HepG2 (cell line): ENCODE measurements at regions not wholly inside any gene's neighbourhood (a gene's known extent, or its start where the extent isn't known, plus 50 kb on each side); places are given as distances from the start of the nearest gene placed in this dataset.

ENCODE experiments used
- ATAC-seq: fragments of 200-7000 bp; cut with Tn5 transposase; 3 replicates; pipeline ENCODE4 v1.9.1; 2020; ENCODE audit warnings: mild to moderate bottlenecking, moderate library complexity
- BruUV-seq: library from RNA; stranded (reverse); fragments of 400-500 nt; replicated peaks from 2 replicates; lab custom pipeline; 2021; lab: Mats Ljungman, UMichigan
- CTCF ChIA-PET: fragments of 300-600 bp; formaldehyde crosslinking; extraction: SDS; loops from one replicate; lab custom pipeline; 2021; ENCODE audit warnings: low total read pairs, inconsistent platforms, low intra/inter-chr PET ratio; lab: Yijun Ruan, JAX
- POLR2A ChIA-PET: fragments of 350-600 bp; sonication (Branson Sonifier 250); formaldehyde crosslinking; loops from one replicate; lab custom pipeline; 2020; ENCODE audit warnings: antibody characterized with exemption, inconsistent platforms; lab: Yijun Ruan, JAX
- DNase-seq: peaks from one replicate; pipeline ENCODE4 v3.0.0-alpha.2; 2015; ENCODE audit warnings: low spot score
- FAIRE-seq: peaks from 3 replicates; lab custom pipeline; 2011; peaks lifted over from hg19 to GRCh38; lab: Jason Lieb, UNC
- H2AFZ ChIP-seq: one replicate; pipeline ENCODE4 v1.6.1; 2011; ENCODE audit warnings: low read length, inconsistent platforms
- H3K27ac ChIP-seq: fragments of 300-600 bp; 3 replicates; pipeline ENCODE4 v1.8.0; 2011; ENCODE audit warnings: mixed run types, mild to moderate bottlenecking, mixed read lengths, low read length, inconsistent platforms; ENCODE audit not compliant: insufficient read depth; ENCODE audit errors: extremely low read length
- H3K27me3 ChIP-seq, 2 experiments: fragments of 200-600 bp in 1 of 2; 2 replicates in 1 of 2; 3 replicates in 1 of 2; pipeline versions ENCODE4 v1.6.0 to v1.8.0; 2011; ENCODE audit warnings: low read length in 2 of 2, mild to moderate bottlenecking in 2 of 2, moderate library complexity in 2 of 2, inconsistent platforms in 1 of 2; ENCODE audit not compliant: insufficient read depth in 2 of 2, control insufficient read depth in 1 of 2
- H3K36me3 ChIP-seq, 2 experiments: fragments of 200-600 bp in 1 of 2; replicated peaks in 1 of 2; 2 replicates in 1 of 2; 3 replicates in 1 of 2; pipeline versions ENCODE4 v1.5.1 to v1.8.0; 2011; ENCODE audit warnings: low read length in 2 of 2, inconsistent platforms in 1 of 2; ENCODE audit not compliant: insufficient read depth in 2 of 2, control insufficient read depth in 1 of 2
- H3K4me1 ChIP-seq: 2 replicates; pipeline ENCODE4 v1.5.1; 2012; ENCODE audit warnings: low read length, inconsistent platforms; ENCODE audit not compliant: insufficient read depth
- H3K4me2 ChIP-seq: 2 replicates; pipeline ENCODE4 v1.6.0; 2011; ENCODE audit warnings: low read depth, low read length, inconsistent platforms
- H3K4me3 ChIP-seq, 3 experiments: fragments of 200-600 bp in 1 of 3; sonication (generic), shearing (Covaris generic) in 1 of 3; replicated peaks in 1 of 3; 2 replicates each; pipeline ENCODE4 v1.5.1; 2011 to 2016; ENCODE audit warnings: low read length in 3 of 3, inconsistent platforms in 2 of 3, low read depth in 2 of 3, mild to moderate bottlenecking in 2 of 3, control low read depth in 1 of 3, mixed read lengths in 1 of 3; ENCODE audit not compliant: insufficient read depth in 1 of 3
- H3K79me2 ChIP-seq: one replicate; pipeline ENCODE4 v1.6.1; 2011; ENCODE audit warnings: low read length, inconsistent platforms; ENCODE audit not compliant: insufficient read depth
- H3K9ac ChIP-seq: 2 replicates; pipeline ENCODE4 v1.6.0; 2011; ENCODE audit warnings: mild to moderate bottlenecking, low read depth, low read length, inconsistent platforms; ENCODE audit not compliant: insufficient read depth
- H3K9me3 ChIP-seq: 2 replicates; pipeline ENCODE4 v1.5.1; 2012; ENCODE audit warnings: mild to moderate bottlenecking, low read length
- H4K20me1 ChIP-seq: 2 replicates; pipeline ENCODE4 v1.6.0; 2011; ENCODE audit warnings: inconsistent platforms, mild to moderate bottlenecking, low read length, moderate library complexity; ENCODE audit not compliant: insufficient read depth
- AHDC1 ChIP-seq: sonication (generic); formaldehyde crosslinking; IDR thresholded peaks from 2 replicates; pipeline ENCODE4 v1.5.1; 2020; ENCODE audit warnings: mild to moderate bottlenecking, missing genetic modification reagents, borderline replicate concordance
- HMG20B ChIP-seq: conservative IDR thresholded peaks from 2 replicates; pipeline ENCODE4 v1.6.1; 2016; ENCODE audit warnings: missing genetic modification reagents, missing compliant biosample characterization
- HNRNPUL1 ChIP-seq: fragments of 200-400 bp; formaldehyde crosslinking; IDR thresholded peaks from 2 replicates; pipeline ENCODE4 v1.6.1; 2017; ENCODE audit warnings: low read depth, mild to moderate bottlenecking, low read length, moderate library complexity
- HOMEZ ChIP-seq: IDR thresholded peaks from 2 replicates; pipeline ENCODE4 v1.6.1; 2016; ENCODE audit warnings: low read depth
- HOXA9 ChIP-seq: sonication (generic); formaldehyde crosslinking; IDR thresholded peaks from 2 replicates; pipeline ENCODE4 v1.8.1; 2022; ENCODE audit warnings: missing genetic modification reagents, mild to moderate bottlenecking, moderate library complexity, borderline replicate concordance
- KAT8 ChIP-seq: IDR thresholded peaks from 2 replicates; pipeline ENCODE4 v1.6.1; 2016; ENCODE audit warnings: missing genetic modification reagents, missing compliant biosample characterization
- PHF5A ChIP-seq: IDR thresholded peaks from one replicate; pipeline ENCODE4 v1.6.1; 2018; ENCODE audit warnings: low read depth, missing genetic modification reagents; ENCODE audit not compliant: unreplicated experiment
- RFXANK ChIP-seq: IDR thresholded peaks from 2 replicates; pipeline ENCODE4 v1.6.1; 2016
- SPEN ChIP-seq: sonication (generic); formaldehyde crosslinking; IDR thresholded peaks from 2 replicates; pipeline ENCODE4 v1.5.1; 2020; ENCODE audit warnings: low read depth, mild to moderate bottlenecking, missing genetic modification reagents
- WGBS: methylation state at CpG from one replicate; pipeline ENCODE4 v1.1.6; 2017; ENCODE audit warnings: low lambda C conversion rate; 5-methylcytosine and 5-hydroxymethylcytosine counted together
- in situ Hi-C: cut with HindIII; loops from 2 replicates; pipeline ENCODE4 v1.10.0; 2017; ENCODE audit warnings: low pct_unique_long_range_greater_than_20kb; ENCODE audit not compliant: extremely low pct_ligation_motif_present
- intact Hi-C: fragments of 100-400 bp; cut with micrococcal nuclease; formaldehyde crosslinking; loops from one replicate; pipeline ENCODE4 v1.10.0; 2022; ENCODE audit not compliant: unreplicated experiment
- TF ChIP-seq, protein P1 (sequence below): sonication (generic); formaldehyde crosslinking; IDR thresholded peaks from 2 replicates; pipeline ENCODE4 v1.5.0; 2020; ENCODE audit warnings: missing genetic modification reagents

- TF ChIP-seq PHF5A (CRISPR knock-in tag) (no peak), HOMEZ (CRISPR knock-in tag) (no peak), HNRNPUL1 (no peak), RFXANK (CRISPR knock-in tag) (no peak), HMG20B (CRISPR knock-in tag) (no peak), HOXA9 (CRISPR knock-in tag) (no peak), AHDC1 (CRISPR knock-in tag) (no peak), SPEN (CRISPR knock-in tag) (no peak), KAT8 (CRISPR knock-in tag) (no peak)
- TF ChIP-seq, protein P1, sequence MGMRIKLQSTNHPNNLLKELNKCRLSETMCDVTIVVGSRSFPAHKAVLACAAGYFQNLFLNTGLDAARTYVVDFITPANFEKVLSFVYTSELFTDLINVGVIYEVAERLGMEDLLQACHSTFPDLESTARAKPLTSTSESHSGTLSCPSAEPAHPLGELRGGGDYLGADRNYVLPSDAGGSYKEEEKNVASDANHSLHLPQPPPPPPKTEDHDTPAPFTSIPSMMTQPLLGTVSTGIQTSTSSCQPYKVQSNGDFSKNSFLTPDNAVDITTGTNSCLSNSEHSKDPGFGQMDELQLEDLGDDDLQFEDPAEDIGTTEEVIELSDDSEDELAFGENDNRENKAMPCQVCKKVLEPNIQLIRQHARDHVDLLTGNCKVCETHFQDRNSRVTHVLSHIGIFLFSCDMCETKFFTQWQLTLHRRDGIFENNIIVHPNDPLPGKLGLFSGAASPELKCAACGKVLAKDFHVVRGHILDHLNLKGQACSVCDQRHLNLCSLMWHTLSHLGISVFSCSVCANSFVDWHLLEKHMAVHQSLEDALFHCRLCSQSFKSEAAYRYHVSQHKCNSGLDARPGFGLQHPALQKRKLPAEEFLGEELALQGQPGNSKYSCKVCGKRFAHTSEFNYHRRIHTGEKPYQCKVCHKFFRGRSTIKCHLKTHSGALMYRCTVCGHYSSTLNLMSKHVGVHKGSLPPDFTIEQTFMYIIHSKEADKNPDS (CRISPR knock-in tag) = no peak
- TF ChIP-seq, all 625 proteins: peak for 0
- DNase-seq (no peak), ATAC-seq (no peak), FAIRE-seq (no peak)
- H2AFZ ChIP-seq = no peak overlapping the region
- no peak overlapping the region for H3K9ac ChIP-seq
- no peaks in the 10 kb centered on the region for H3K27me3 ChIP-seq
- BruUV-seq = no TSS peak
- ChIA-PET CTCF (no interaction called here), POLR2A (no interaction called here)
- H3K36me3 ChIP-seq = no peaks in the 10 kb centered on the region
- H3K4me1 ChIP-seq = no peaks in the 10 kb centered on the region
- H4K20me1 ChIP-seq = no peaks in the 10 kb centered on the region
- in situ Hi-C loops (no loop called here), intact Hi-C loops (no loop called here)
- H3K4me2 ChIP-seq = no peak overlapping the region
- H3K79me2 ChIP-seq = no peaks in the 10 kb centered on the region
- H3K4me3 ChIP-seq = no peak overlapping the region
- no peak overlapping the region for H3K27ac ChIP-seq
- 43% methylated on average over 1 of the region's 1 CpG for WGBS
- no peaks in the 10 kb centered on the region for H3K9me3 ChIP-seq
Observed at GRCh38 chr4:137274404-137274803, 257.9 kb downstream of the PCDH18 start.
